Astrocyte (in vitro differentiated cells and primary cell): ENCODE measurements at regions not wholly inside any gene's neighbourhood (a gene's known extent, or its start where the extent isn't known, plus 50 kb on each side); places are given as distances from the start of the nearest gene placed in this dataset.

Source experiments
- DNase-seq: peaks from one replicate; pipeline ENCODE4 v3.0.0-alpha.2; 2010; ENCODE audit warnings: low read depth
- FAIRE-seq: peaks from 2 replicates; lab custom pipeline; 2011; peaks lifted over from hg19 to GRCh38; lab: Jason Lieb, UNC
- H2AFZ ChIP-seq: 2 replicates; pipeline ENCODE4 v1.6.0; 2012; ENCODE audit warnings: low read depth, low read length, inconsistent platforms
- H3K27ac ChIP-seq: 2 replicates; pipeline ENCODE4 v1.5.1; 2011; ENCODE audit warnings: low read depth, low read length, inconsistent platforms
- H3K27me3 ChIP-seq: 2 replicates; pipeline ENCODE4 v1.6.0; 2011; ENCODE audit warnings: low read length, inconsistent platforms; ENCODE audit not compliant: insufficient read depth
- H3K36me3 ChIP-seq: 2 replicates; pipeline ENCODE4 v1.5.1; 2011; ENCODE audit warnings: low read length, inconsistent platforms; ENCODE audit not compliant: insufficient read depth
- H3K4me1 ChIP-seq: 2 replicates; pipeline ENCODE4 v1.5.1; 2011; ENCODE audit warnings: low read length, inconsistent platforms; ENCODE audit not compliant: insufficient read depth
- H3K4me2 ChIP-seq: 2 replicates; pipeline ENCODE4 v1.6.0; 2012; ENCODE audit warnings: low read length, inconsistent platforms
- H3K4me3 ChIP-seq: 2 replicates; pipeline ENCODE4 v1.5.1; 2011; ENCODE audit warnings: low read depth, mild to moderate bottlenecking, low read length, inconsistent platforms; ENCODE audit not compliant: insufficient read depth
- H3K79me2 ChIP-seq: 2 replicates; pipeline ENCODE4 v1.6.0; 2012; ENCODE audit warnings: mild to moderate bottlenecking, low read length, inconsistent platforms; ENCODE audit not compliant: insufficient read depth
- H3K9ac ChIP-seq: 2 replicates; pipeline ENCODE4 v1.6.0; 2012; ENCODE audit warnings: mild to moderate bottlenecking, low read length, inconsistent platforms
- H3K9me3 ChIP-seq: 2 replicates; pipeline ENCODE4 v1.5.1; 2012; ENCODE audit warnings: low read depth, mild to moderate bottlenecking, low read length, inconsistent platforms; ENCODE audit not compliant: insufficient read depth
- H4K20me1 ChIP-seq: 2 replicates; pipeline ENCODE4 v1.6.0; 2012; ENCODE audit warnings: low read length, inconsistent platforms; ENCODE audit not compliant: insufficient read depth
- H3K27ac Mint-ChIP-seq: one replicate; pipeline ENCODE4 v1.8.0; 2021; ENCODE audit warnings: mild to moderate bottlenecking, mixed read lengths; ENCODE audit not compliant: unreplicated experiment
- H3K27me3 Mint-ChIP-seq: one replicate; pipeline ENCODE4 v1.8.0; 2021; ENCODE audit warnings: low read depth, mixed read lengths; ENCODE audit not compliant: unreplicated experiment
- H3K36me3 Mint-ChIP-seq: one replicate; pipeline ENCODE4 v1.8.0; 2021; ENCODE audit warnings: low read depth, mixed read lengths; ENCODE audit not compliant: unreplicated experiment
- H3K4me1 Mint-ChIP-seq: one replicate; pipeline ENCODE4 v1.8.0; 2021; ENCODE audit warnings: low read depth, mixed read lengths; ENCODE audit not compliant: unreplicated experiment
- H3K4me3 Mint-ChIP-seq: one replicate; pipeline ENCODE4 v1.8.0; 2021; ENCODE audit warnings: mild to moderate bottlenecking, moderate library complexity, mixed read lengths; ENCODE audit not compliant: unreplicated experiment
- H3K9me3 Mint-ChIP-seq: one replicate; pipeline ENCODE4 v1.8.0; 2021; ENCODE audit warnings: mild to moderate bottlenecking, mixed read lengths; ENCODE audit not compliant: unreplicated experiment
- EZH2 ChIP-seq: IDR thresholded peaks from 2 replicates; pipeline ENCODE4 v1.6.1; 2012; ENCODE audit warnings: mild to moderate bottlenecking, low read length, inconsistent platforms; ENCODE audit not compliant: insufficient read depth
- TF ChIP-seq, protein P1 (sequence below): IDR thresholded peaks from 2 replicates; pipeline ENCODE4 v1.5.1; 2011; ENCODE audit warnings: low read depth, mild to moderate bottlenecking, inconsistent platforms, low read length, moderate library complexity; ENCODE audit not compliant: insufficient read depth

DNA sequence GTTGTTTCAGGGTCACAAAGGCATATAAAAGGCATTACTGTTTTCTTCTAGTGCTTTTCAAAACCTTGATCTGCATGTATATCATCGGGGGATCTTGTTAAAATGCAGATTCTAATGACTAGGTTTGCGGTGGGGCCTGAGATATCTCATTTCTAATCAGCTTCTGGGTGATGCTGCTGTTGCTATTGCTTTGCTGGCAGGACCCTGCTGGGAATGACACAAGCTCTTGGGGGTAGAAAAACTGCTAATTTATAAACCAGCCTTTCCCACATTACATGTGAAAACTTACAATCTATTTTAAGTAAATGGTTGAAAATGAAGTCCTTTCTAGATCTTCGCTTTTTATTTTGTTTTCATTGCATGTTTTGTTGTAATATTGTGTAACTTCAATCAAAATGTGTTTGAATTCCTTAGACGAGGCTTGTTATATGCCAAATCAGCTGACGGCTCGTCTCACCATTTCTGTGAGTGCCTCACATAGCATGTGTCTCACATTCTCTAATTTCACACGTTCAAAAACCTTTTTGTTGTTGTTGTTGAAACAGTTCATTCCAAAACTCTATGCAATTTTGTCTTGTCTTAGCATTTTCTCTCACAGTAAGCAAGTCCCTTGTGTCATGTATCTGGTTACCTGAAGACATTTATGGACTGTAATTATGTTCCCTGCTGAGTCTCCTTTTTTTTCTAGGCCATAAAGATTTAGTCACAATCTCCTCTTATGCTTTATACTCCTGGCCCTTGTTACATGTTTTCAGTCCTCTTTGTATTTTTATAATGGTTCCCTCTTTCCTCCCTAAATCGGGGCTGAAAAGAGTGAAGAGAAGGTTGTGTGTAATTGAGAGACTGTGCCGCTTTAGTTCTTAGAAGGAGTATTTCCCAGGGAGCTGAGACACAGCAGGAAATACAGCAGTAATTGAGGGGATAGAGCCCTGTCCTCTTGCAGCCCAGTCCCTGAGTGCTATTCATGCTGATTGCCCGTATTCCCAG is 521.0 kb upstream of the SEMA6A start:
- no peak for DNase-seq
- Histone ChIP-seq H3K36me3 (no peaks in the 10 kb centered on the region), H3K4me2 (no peak overlapping the region), H4K20me1 (no peaks in the 10 kb centered on the region), H3K4me1 (no peaks in the 10 kb centered on the region), H3K9me3 (no peaks in the 10 kb centered on the region), H2AFZ (no peak overlapping the region), H3K27me3 (no peaks in the 10 kb centered on the region), H3K4me3 (no peak overlapping the region), H3K9ac (no peak overlapping the region), H3K79me2 (no peaks in the 10 kb centered on the region), H3K27ac (no peak overlapping the region)
- Mint-ChIP-seq H3K36me3 (no peaks in the 10 kb centered on the region), H3K4me1 (peaks cover 5% of the 10 kb centered on the region), H3K27me3 (no peaks in the 10 kb centered on the region), H3K4me3 (no peak overlapping the region), H3K27ac (no peak overlapping the region), H3K9me3 (no peaks in the 10 kb centered on the region)
- TF ChIP-seq, protein P1, sequence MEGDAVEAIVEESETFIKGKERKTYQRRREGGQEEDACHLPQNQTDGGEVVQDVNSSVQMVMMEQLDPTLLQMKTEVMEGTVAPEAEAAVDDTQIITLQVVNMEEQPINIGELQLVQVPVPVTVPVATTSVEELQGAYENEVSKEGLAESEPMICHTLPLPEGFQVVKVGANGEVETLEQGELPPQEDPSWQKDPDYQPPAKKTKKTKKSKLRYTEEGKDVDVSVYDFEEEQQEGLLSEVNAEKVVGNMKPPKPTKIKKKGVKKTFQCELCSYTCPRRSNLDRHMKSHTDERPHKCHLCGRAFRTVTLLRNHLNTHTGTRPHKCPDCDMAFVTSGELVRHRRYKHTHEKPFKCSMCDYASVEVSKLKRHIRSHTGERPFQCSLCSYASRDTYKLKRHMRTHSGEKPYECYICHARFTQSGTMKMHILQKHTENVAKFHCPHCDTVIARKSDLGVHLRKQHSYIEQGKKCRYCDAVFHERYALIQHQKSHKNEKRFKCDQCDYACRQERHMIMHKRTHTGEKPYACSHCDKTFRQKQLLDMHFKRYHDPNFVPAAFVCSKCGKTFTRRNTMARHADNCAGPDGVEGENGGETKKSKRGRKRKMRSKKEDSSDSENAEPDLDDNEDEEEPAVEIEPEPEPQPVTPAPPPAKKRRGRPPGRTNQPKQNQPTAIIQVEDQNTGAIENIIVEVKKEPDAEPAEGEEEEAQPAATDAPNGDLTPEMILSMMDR: no peak
- TF ChIP-seq EZH2: no peak
- FAIRE-seq: no peak

DNA sequence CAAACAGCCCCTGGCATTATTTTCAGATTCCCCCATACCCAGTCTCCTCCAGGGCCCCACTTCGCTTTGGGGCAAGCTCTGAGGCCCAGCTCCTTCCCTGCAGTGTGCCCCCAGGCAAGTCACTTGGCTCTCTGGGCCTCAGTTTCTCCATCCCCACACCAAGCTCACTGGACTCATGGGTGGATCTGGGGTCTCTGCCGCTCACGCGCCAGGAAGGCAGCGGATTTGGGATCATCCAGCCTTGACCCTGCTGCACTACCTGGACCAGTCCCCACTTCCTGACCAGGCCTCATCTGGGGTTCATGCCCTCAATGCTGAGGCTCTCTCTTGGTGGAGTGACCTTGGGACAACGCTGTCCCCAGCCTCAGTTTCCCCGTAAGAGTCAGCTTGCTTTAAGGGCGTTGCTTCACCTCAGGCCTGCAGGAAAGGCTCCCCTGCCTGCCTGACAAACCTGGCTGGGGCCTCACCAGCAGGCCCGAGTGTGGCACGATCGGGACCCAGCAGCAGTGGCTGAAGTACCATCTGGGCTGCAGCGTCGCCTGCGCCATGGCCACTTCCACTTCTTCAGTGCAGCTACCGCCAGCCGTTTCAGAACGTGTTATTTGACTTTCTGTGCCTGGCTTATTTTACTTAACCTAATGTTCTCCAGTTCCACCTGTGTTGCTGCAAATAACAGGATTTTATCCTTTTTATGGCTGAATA is 519.6 kb upstream of the SEMA6A start:
- H3K4me3 ChIP-seq: no peak overlapping the region
- no peaks in the 10 kb centered on the region for H3K36me3 ChIP-seq
- TF ChIP-seq, protein P1: no peak
- TF ChIP-seq EZH2: no peak
- H3K9me3 Mint-ChIP-seq: no peaks in the 10 kb centered on the region
- H3K79me2 ChIP-seq: no peaks in the 10 kb centered on the region
- DNase-seq: no peak
- no peak overlapping the region for H2AFZ ChIP-seq
- H3K4me2 ChIP-seq: no peak overlapping the region
- no peaks in the 10 kb centered on the region for H4K20me1 ChIP-seq
- H3K9me3 ChIP-seq: no peaks in the 10 kb centered on the region
- H3K27me3 ChIP-seq: no peaks in the 10 kb centered on the region
- no peak overlapping the region for H3K4me3 Mint-ChIP-seq
- H3K4me1 ChIP-seq: no peaks in the 10 kb centered on the region
- H3K27ac Mint-ChIP-seq: no peak overlapping the region
- no peak overlapping the region for H3K27ac ChIP-seq
- FAIRE-seq: no peak
- H3K36me3 Mint-ChIP-seq: no peaks in the 10 kb centered on the region
- peaks cover 5% of the 10 kb centered on the region for H3K4me1 Mint-ChIP-seq
- H3K27me3 Mint-ChIP-seq: no peaks in the 10 kb centered on the region
- no peak overlapping the region for H3K9ac ChIP-seq
